ENCODE measurements at regions not wholly inside any gene's neighbourhood (a gene's known extent, or its start where the extent isn't known, plus 50 kb on each side); places are given as distances from the start of the nearest gene placed in this dataset.

- no peak overlapping the region for H3K4me3 ChIP-seq (ENCODE audit: control insufficient read depth in 2 of 3, extremely low read depth in 1 of 3, insufficient read depth in 2 of 3, low read depth in 1 of 3, low read length in 3 of 3)
- H3K27ac ChIP-seq (ENCODE audit: control insufficient read depth, insufficient read depth, low read length), result no peak overlapping the region
- no peak for TF ChIP-seq EZH2 (IDR thresholded peaks at IDR 0.05; ENCODE audit: low read length)
- TF ChIP-seq CTCF (optimal IDR thresholded peaks at IDR 0.05 in 1 of 3, IDR thresholded peaks at IDR 0.05 in 1 of 3, conservative IDR thresholded peaks at IDR 0.05 in 1 of 3; ENCODE audit: extremely low read depth in 1 of 3, insufficient read depth in 2 of 3, low read length in 3 of 3), result no peak
- no peaks in the 10 kb centered on the region for H3K9me1 ChIP-seq (ENCODE audit: control insufficient read depth, extremely low read depth, insufficient read depth, low read length)
- no peaks in the 10 kb centered on the region for H3K9me3 ChIP-seq (ENCODE audit: control insufficient read depth, low read depth, low read length)
- H2AFZ ChIP-seq (ENCODE audit: control insufficient read depth, low read length), result no peak overlapping the region
- no peaks in the 10 kb centered on the region for H3K4me1 ChIP-seq (ENCODE audit: control insufficient read depth, extremely low read depth, insufficient read depth, low read length)
- H3K9ac ChIP-seq (ENCODE audit: control insufficient read depth, extremely low read depth, insufficient read depth, low read length), result no peak overlapping the region
- no peak for DNase-seq (ENCODE audit: low read depth, low spot score)
- dilution Hi-C loops (cut with MboI; ENCODE audit: extremely low pct_ligation_motif_present, low sequenced_read_pairs), result no loop called here
- no peaks in the 10 kb centered on the region for H3K27me3 ChIP-seq (ENCODE audit: control insufficient read depth, extremely low read depth, insufficient read depth, low read length)
- H3K4me2 ChIP-seq (ENCODE audit: control insufficient read depth, extremely low read depth, insufficient read depth, low read depth, low read length), result no peak overlapping the region
- no peaks in the 10 kb centered on the region for H3K79me2 ChIP-seq (ENCODE audit: control insufficient read depth, insufficient read depth, low read length)
- H3K36me3 ChIP-seq (ENCODE audit: control insufficient read depth in 2 of 2, extremely low read depth in 1 of 2, insufficient read depth in 2 of 2, low read length in 2 of 2), result no peaks in the 10 kb centered on the region
- no peaks in the 10 kb centered on the region for H4K20me1 ChIP-seq (ENCODE audit: control insufficient read depth, extremely low read depth, insufficient read depth, low read length)
- FAIRE-seq, result no peak
Measured at GRCh38 chr10:71123023-71123422, 89.3 kb upstream of the UNC5B start.

DNA sequence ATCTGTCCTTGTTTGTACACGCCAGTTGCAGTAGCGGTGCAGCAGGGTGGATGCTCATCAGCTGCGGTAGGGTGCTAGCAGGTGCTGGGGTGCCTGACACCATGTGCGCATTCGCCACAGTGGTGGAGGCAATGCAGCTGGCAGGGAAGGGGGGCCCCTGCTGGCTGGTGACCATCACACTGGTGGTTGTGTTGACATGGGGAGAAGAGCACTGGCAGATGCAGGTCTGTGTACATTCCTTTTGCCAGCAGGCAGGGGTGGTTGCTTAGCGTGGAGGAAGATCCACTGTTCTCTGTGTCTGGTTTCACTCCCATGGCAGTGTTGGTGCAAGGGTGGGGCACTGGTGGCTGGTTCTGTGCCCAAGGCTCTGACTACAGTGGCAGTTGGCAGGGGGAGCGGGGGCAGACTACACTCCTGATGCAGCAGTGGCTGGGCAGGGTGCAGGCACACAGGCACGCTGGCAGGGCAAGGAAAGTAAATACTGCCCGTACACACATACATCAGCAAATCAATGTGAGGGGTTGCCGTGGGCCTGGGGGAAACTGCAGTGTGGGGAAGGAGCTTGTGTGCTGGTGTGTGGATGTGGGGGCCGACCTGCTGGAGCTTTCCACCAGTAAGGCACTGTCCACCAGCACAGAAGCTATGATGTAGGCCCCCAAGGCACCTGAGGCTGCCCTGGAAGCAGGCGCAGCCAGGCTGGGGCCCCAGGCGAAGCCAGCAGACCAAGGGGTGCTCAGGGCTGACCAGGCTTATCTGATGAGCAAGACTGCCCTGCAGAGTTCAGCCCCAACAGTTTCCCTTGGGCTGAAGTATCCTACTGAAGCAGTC, 87.2 kb upstream of the UNC5B start:
- Histone ChIP-seq H3K9me1 (ENCODE audit: control insufficient read depth, extremely low read depth, insufficient read depth, low read length) (no peaks in the 10 kb centered on the region), H3K4me2 (ENCODE audit: control insufficient read depth, extremely low read depth, insufficient read depth, low read depth, low read length) (no peak overlapping the region), H3K27me3 (ENCODE audit: control insufficient read depth, extremely low read depth, insufficient read depth, low read length) (no peaks in the 10 kb centered on the region), H3K4me3 (ENCODE audit: control insufficient read depth in 2 of 3, extremely low read depth in 1 of 3, insufficient read depth in 2 of 3, low read depth in 1 of 3, low read length in 3 of 3) (no peak overlapping the region), H2AFZ (ENCODE audit: control insufficient read depth, low read length) (no peak overlapping the region), H3K9ac (ENCODE audit: control insufficient read depth, extremely low read depth, insufficient read depth, low read length) (no peak overlapping the region), H3K79me2 (ENCODE audit: control insufficient read depth, insufficient read depth, low read length) (no peaks in the 10 kb centered on the region), H3K4me1 (ENCODE audit: control insufficient read depth, extremely low read depth, insufficient read depth, low read length) (no peaks in the 10 kb centered on the region), H3K27ac (ENCODE audit: control insufficient read depth, insufficient read depth, low read length) (no peak overlapping the region), H3K9me3 (ENCODE audit: control insufficient read depth, low read depth, low read length) (no peaks in the 10 kb centered on the region), H4K20me1 (ENCODE audit: control insufficient read depth, extremely low read depth, insufficient read depth, low read length) (no peaks in the 10 kb centered on the region), H3K36me3 (ENCODE audit: control insufficient read depth in 2 of 2, extremely low read depth in 1 of 2, insufficient read depth in 2 of 2, low read length in 2 of 2) (no peaks in the 10 kb centered on the region)
- dilution Hi-C loops (cut with MboI; ENCODE audit: extremely low pct_ligation_motif_present, low sequenced_read_pairs), result no loop called here
- DNase-seq (ENCODE audit: low read depth, low spot score), result no peak
- no peak for TF ChIP-seq EZH2 (IDR thresholded peaks at IDR 0.05; ENCODE audit: low read length)
- FAIRE-seq, result no peak

- DNase-seq (ENCODE audit: low read depth, low spot score), result no peak
- dilution Hi-C loops (cut with MboI; ENCODE audit: extremely low pct_ligation_motif_present, low sequenced_read_pairs), result no loop called here
Measured at GRCh38 chr10:71125749-71126107, 86.6 kb upstream of the UNC5B start.

More at GRCh38 chr10:71125749-71126107, 86.6 kb upstream of the UNC5B start:
- Histone ChIP-seq H3K9me1 (ENCODE audit: control insufficient read depth, extremely low read depth, insufficient read depth, low read length) (no peaks in the 10 kb centered on the region), H3K27me3 (ENCODE audit: control insufficient read depth, extremely low read depth, insufficient read depth, low read length) (peaks cover 5% of the 10 kb centered on the region), H3K4me3 (ENCODE audit: control insufficient read depth in 2 of 3, extremely low read depth in 1 of 3, insufficient read depth in 2 of 3, low read depth in 1 of 3, low read length in 3 of 3) (no peak overlapping the region), H3K36me3 (ENCODE audit: control insufficient read depth in 2 of 2, extremely low read depth in 1 of 2, insufficient read depth in 2 of 2, low read length in 2 of 2) (no peaks in the 10 kb centered on the region), H3K79me2 (ENCODE audit: control insufficient read depth, insufficient read depth, low read length) (no peaks in the 10 kb centered on the region), H2AFZ (ENCODE audit: control insufficient read depth, low read length) (no peak overlapping the region), H3K4me2 (ENCODE audit: control insufficient read depth, extremely low read depth, insufficient read depth, low read depth, low read length) (no peak overlapping the region), H3K9me3 (ENCODE audit: control insufficient read depth, low read depth, low read length) (no peaks in the 10 kb centered on the region), H3K27ac (ENCODE audit: control insufficient read depth, insufficient read depth, low read length) (no peak overlapping the region), H4K20me1 (ENCODE audit: control insufficient read depth, extremely low read depth, insufficient read depth, low read length) (no peaks in the 10 kb centered on the region), H3K9ac (ENCODE audit: control insufficient read depth, extremely low read depth, insufficient read depth, low read length) (no peak overlapping the region), H3K4me1 (ENCODE audit: control insufficient read depth, extremely low read depth, insufficient read depth, low read length) (no peaks in the 10 kb centered on the region)
- TF ChIP-seq CTCF (optimal IDR thresholded peaks at IDR 0.05 in 1 of 3, IDR thresholded peaks at IDR 0.05 in 1 of 3, conservative IDR thresholded peaks at IDR 0.05 in 1 of 3; ENCODE audit: extremely low read depth in 1 of 3, insufficient read depth in 2 of 3, low read length in 3 of 3) (no peak), EZH2 (IDR thresholded peaks at IDR 0.05; ENCODE audit: low read length) (no peak)
- no peak for FAIRE-seq

All from keratinocyte (primary cell).